ENCODE measurements at regions not wholly inside any gene's neighbourhood (a gene's known extent, or its start where the extent isn't known, plus 50 kb on each side); places are given as distances from the start of the nearest gene placed in this dataset.

DNA sequence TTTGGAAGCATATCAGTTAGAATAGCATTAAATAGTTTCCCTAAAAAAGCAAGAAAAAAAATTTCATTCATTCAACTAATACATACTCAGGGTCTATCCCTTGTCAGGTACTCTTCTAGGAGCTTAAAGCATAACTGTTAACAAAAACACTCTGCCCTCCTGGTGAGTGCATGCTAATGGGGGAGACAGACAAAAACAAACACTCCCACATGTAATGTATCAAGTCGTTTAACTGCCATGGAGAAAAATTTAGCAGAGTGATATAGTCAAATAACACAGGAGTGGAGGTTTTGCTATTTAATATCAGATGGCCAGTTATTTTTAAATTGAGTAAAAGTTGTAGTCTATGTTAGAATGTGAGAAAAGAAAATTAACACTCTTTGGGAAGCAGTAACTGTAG lies 254.5 kb upstream of the RARB start:
- WGBS (ENCODE audit: missing lambda C conversion rate), result 3% methylated on average over 1 of the region's 1 CpG
- no peak for ATAC-seq
- Histone ChIP-seq H3K4me2 (no peak overlapping the region), H3K9me3 (peaks cover 8% of the 10 kb centered on the region; the same call in 2 of the 3 replicates), H3K27ac (no peak overlapping the region), H3K4me1 (no peaks in the 10 kb centered on the region), H3K4me3 (no peak overlapping the region)
- no peak for TF ChIP-seq HOXA7 (CRISPR knock-in tag; IDR thresholded peaks at IDR 0.05)
- TF ChIP-seq FOSL2 (IDR thresholded peaks at IDR 0.05), result no peak
- no peak for TF ChIP-seq FOSL2 (CRISPR knock-in tag; IDR thresholded peaks at IDR 0.05)
- ChIA-PET POLR2A (no interaction called here), CTCF (interaction anchor here (0.6 kb wide), 1 partner anchor 270 kb away, joined by 4 read pairs; no protein-coding TSS in a partner anchor)
- no peak for DNase-seq (ENCODE audit: low read depth in 1 of 2, low spot score in 1 of 2)
- no peak for FAIRE-seq

DNA sequence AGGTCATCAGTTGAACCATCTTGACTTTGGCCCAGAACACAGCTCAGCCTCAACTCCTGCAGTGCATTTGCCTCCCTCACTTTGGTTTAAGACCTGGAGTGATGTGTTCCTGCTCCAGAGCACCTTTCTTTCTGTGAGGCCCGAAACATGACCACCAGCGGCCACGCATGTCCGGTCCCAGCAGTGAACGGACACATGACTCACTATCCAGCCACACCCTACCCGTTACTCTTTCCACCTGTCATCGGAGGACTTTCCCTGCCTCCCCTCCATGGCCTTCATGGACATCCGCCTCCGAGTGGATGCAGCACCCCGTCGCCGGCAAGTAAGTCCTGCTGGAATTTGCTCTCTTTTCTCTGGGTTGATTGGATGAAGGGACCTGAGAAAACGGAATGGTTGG lies 253.8 kb upstream of the RARB start:
- DNase-seq (ENCODE audit: low read depth in 1 of 2, low spot score in 1 of 2), result no peak
- Histone ChIP-seq H3K4me1 (no peaks in the 10 kb centered on the region), H3K4me2 (no peak overlapping the region), H3K27ac (no peak overlapping the region), H3K9me3 (peaks cover 7% of the 10 kb centered on the region; the same call in 2 of the 3 replicates), H3K4me3 (no peak overlapping the region)
- 80% methylated on average over 13 of the region's 13 CpGs for WGBS (ENCODE audit: missing lambda C conversion rate)
- ATAC-seq, result no peak
- no peak for FAIRE-seq
- CTCF ChIA-PET, result no interaction called here
- TF ChIP-seq HEYL (CRISPR knock-in tag; IDR thresholded peaks at IDR 0.05), result no peak
- no peak for TF ChIP-seq RNF2 (IDR thresholded peaks at IDR 0.05; ENCODE audit: borderline replicate concordance, low read depth)
- no peak for TF ChIP-seq FOSL2 (IDR thresholded peaks at IDR 0.05)
- TF ChIP-seq FOSL2 (CRISPR knock-in tag; IDR thresholded peaks at IDR 0.05), result no peak
- no peak for TF ChIP-seq JUN (IDR thresholded peaks at IDR 0.05)
- POLR2A ChIA-PET, result no interaction called here

DNA sequence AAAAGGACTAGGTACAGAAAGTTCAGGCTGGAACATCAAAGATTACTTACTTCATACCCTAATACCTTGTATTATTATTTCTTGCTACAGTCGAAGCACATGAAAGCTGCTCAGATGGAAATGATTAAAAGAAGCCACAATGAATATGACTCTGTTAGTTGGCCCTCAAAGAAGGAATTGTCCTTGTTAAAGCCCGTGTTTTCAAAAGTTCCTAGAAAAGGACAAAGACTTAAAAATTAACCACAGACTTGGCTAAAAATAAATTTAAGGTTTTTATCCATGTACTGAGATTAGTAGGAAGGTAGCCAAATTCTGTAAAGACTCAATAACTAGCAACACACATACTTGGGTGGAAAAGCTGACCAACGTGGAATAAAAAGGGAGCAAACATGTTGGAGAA lies 251.0 kb upstream of the RARB start:
- WGBS (ENCODE audit: missing lambda C conversion rate), result 26% methylated on average over 3 of the region's 3 CpGs
- H3K4me3 ChIP-seq, result no peak overlapping the region
- no peak for TF ChIP-seq ZC3H11A (IDR thresholded peaks at IDR 0.05)
- TF ChIP-seq ZSCAN20 (CRISPR knock-in tag; IDR thresholded peaks at IDR 0.05), result no peak
- no peak for TF ChIP-seq HOXB13 (CRISPR knock-in tag; IDR thresholded peaks at IDR 0.05; ENCODE audit: low read depth)
- no peak for TF ChIP-seq FOSB (CRISPR knock-in tag; IDR thresholded peaks at IDR 0.05)
- TF ChIP-seq MYC (IDR thresholded peaks at IDR 0.05; ENCODE audit: borderline replicate concordance, low read length), result no peak
- TF ChIP-seq, protein P1, sequence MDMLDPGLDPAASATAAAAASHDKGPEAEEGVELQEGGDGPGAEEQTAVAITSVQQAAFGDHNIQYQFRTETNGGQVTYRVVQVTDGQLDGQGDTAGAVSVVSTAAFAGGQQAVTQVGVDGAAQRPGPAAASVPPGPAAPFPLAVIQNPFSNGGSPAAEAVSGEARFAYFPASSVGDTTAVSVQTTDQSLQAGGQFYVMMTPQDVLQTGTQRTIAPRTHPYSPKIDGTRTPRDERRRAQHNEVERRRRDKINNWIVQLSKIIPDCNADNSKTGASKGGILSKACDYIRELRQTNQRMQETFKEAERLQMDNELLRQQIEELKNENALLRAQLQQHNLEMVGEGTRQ (IDR thresholded peaks at IDR 0.05), result no peak
- TF ChIP-seq HOXA7 (CRISPR knock-in tag; IDR thresholded peaks at IDR 0.05), result no peak
- no peak for TF ChIP-seq CBX8 (IDR thresholded peaks at IDR 0.05)
- no peak for TF ChIP-seq KDM1A (IDR thresholded peaks at IDR 0.05; ENCODE audit: low read depth)
- TF ChIP-seq RARB (CRISPR knock-in tag; IDR thresholded peaks at IDR 0.05), result no peak
- CTCF ChIA-PET, result no interaction called here
- H3K27ac ChIP-seq, result no peak overlapping the region
- no peaks in the 10 kb centered on the region for H3K4me1 ChIP-seq
- POLR2A ChIA-PET, result no interaction called here
- no peak overlapping the region for H3K4me2 ChIP-seq
- no peak for FAIRE-seq
- no peak for ATAC-seq
- H3K9me3 ChIP-seq, result no peaks in the 10 kb centered on the region
- DNase-seq (ENCODE audit: low read depth in 1 of 2, low spot score in 1 of 2), result no peak

DNA sequence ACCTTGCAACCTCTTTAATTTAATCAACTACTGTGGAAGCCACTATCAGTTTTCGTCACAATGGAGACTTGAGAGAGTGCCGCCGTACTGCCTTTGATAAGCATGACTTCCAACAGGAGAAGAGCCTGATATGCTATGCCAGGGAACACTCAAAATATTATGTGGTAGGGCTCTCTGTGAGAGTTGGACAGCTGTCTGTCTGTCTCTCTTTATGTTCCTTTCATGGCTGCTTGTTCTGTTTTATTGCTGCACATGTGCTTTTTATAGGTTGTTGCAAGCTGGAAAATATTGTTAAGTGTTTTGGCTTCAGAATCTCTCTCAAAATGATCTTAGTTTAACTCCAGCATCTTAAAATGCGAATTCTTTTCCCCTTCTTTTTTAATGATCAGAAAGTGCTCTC lies 249.4 kb upstream of the RARB start:
- H3K4me3 ChIP-seq, result no peak overlapping the region
- no peaks in the 10 kb centered on the region for H3K4me1 ChIP-seq
- POLR2A ChIA-PET, result no interaction called here
- H3K9me3 ChIP-seq, result no peaks in the 10 kb centered on the region
- no peak overlapping the region for H3K4me2 ChIP-seq
- TF ChIP-seq CEBPB (IDR thresholded peaks at IDR 0.05) (no peak), SREBF2 (IDR thresholded peaks at IDR 0.05) (no peak), EHF (CRISPR knock-in tag; IDR thresholded peaks at IDR 0.05) (no peak), FOSL2 (IDR thresholded peaks at IDR 0.05) (no peak), FOSL2 (CRISPR knock-in tag; IDR thresholded peaks at IDR 0.05) (no peak), FOXS1 (CRISPR knock-in tag; IDR thresholded peaks at IDR 0.05) (no peak), MYC (IDR thresholded peaks at IDR 0.05; ENCODE audit: borderline replicate concordance, low read length) (no peak), ZC3H11A (IDR thresholded peaks at IDR 0.05) (no peak), ZFP36 (IDR thresholded peaks at IDR 0.05; ENCODE audit: borderline replicate concordance, partially characterized antibody) (no peak), ESRRA (IDR thresholded peaks at IDR 0.05; ENCODE audit: borderline replicate concordance, low read length) (no peak)
- TF ChIP-seq, protein P2, sequence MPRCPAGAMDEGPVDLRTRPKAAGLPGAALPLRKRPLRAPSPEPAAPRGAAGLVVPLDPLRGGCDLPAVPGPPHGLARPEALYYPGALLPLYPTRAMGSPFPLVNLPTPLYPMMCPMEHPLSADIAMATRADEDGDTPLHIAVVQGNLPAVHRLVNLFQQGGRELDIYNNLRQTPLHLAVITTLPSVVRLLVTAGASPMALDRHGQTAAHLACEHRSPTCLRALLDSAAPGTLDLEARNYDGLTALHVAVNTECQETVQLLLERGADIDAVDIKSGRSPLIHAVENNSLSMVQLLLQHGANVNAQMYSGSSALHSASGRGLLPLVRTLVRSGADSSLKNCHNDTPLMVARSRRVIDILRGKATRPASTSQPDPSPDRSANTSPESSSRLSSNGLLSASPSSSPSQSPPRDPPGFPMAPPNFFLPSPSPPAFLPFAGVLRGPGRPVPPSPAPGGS (IDR thresholded peaks at IDR 0.05), result no peak
- CTCF ChIA-PET, result no interaction called here
- 56% methylated on average over 4 of the region's 4 CpGs for WGBS (ENCODE audit: missing lambda C conversion rate)
- ATAC-seq (no peak), FAIRE-seq (no peak), DNase-seq (ENCODE audit: low read depth in 1 of 2, low spot score in 1 of 2) (no peak)
- no peak overlapping the region for H3K27ac ChIP-seq
